ENCODE measurements at regions not wholly inside any gene's neighbourhood (a gene's known extent, or its start where the extent isn't known, plus 50 kb on each side); places are given as distances from the start of the nearest gene placed in this dataset. TPM values are rescaled to one million over a fixed set of nuclear protein-coding genes. Genes with fewer than 3 reads are reported as not detected.
"Not testable (repeated sequence)": the region's sequence is repeated elsewhere in the genome, so short reads cannot be mapped to it uniquely, and the experiment has no call there.

DNA sequence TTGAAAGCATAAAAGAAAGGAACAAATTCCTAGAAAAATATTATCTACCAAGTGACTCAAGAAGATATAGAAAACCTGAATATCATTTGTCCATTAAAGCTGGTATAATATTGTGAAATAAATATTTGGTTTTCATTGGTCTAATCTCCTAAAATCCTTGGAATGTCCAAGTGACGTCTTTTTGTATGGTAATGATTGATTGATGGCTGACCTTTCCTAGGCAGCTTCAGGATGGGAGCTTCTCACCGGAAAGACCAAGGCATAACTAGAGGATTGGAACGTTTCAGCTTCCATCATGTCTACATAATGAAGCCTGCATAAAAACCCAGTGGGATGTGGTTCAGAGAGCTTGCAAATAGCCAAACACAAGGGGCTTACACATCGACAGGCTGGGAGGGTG, 57.6 kb upstream of the MAN1A1 start:
- H3K9me3 Mint-ChIP-seq (ENCODE audit: low read depth, unreplicated experiment): peaks cover 6% of the 10 kb centered on the region
- TF ChIP-seq, protein P1, sequence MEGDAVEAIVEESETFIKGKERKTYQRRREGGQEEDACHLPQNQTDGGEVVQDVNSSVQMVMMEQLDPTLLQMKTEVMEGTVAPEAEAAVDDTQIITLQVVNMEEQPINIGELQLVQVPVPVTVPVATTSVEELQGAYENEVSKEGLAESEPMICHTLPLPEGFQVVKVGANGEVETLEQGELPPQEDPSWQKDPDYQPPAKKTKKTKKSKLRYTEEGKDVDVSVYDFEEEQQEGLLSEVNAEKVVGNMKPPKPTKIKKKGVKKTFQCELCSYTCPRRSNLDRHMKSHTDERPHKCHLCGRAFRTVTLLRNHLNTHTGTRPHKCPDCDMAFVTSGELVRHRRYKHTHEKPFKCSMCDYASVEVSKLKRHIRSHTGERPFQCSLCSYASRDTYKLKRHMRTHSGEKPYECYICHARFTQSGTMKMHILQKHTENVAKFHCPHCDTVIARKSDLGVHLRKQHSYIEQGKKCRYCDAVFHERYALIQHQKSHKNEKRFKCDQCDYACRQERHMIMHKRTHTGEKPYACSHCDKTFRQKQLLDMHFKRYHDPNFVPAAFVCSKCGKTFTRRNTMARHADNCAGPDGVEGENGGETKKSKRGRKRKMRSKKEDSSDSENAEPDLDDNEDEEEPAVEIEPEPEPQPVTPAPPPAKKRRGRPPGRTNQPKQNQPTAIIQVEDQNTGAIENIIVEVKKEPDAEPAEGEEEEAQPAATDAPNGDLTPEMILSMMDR (IDR thresholded peaks at IDR 0.05; ENCODE audit: unreplicated experiment): no peak
- no TSS peak for BruUV-seq (replicated peaks)
- H3K4me3 Mint-ChIP-seq (ENCODE audit: low read depth, unreplicated experiment): no peak overlapping the region
- intact Hi-C loops (cut with micrococcal nuclease; ENCODE audit: unreplicated experiment): no loop called here
- CTCF ChIA-PET: no interaction called here
- H3K4me1 Mint-ChIP-seq (ENCODE audit: low read depth, unreplicated experiment): no peaks in the 10 kb centered on the region
- H3K27me3 Mint-ChIP-seq (ENCODE audit: unreplicated experiment): no peaks in the 10 kb centered on the region
- H3K36me3 Mint-ChIP-seq (ENCODE audit: insufficient read depth, unreplicated experiment): no peaks in the 10 kb centered on the region
- no peak for DNase-seq
- H3K27ac Mint-ChIP-seq (ENCODE audit: unreplicated experiment): no peak overlapping the region

DNA sequence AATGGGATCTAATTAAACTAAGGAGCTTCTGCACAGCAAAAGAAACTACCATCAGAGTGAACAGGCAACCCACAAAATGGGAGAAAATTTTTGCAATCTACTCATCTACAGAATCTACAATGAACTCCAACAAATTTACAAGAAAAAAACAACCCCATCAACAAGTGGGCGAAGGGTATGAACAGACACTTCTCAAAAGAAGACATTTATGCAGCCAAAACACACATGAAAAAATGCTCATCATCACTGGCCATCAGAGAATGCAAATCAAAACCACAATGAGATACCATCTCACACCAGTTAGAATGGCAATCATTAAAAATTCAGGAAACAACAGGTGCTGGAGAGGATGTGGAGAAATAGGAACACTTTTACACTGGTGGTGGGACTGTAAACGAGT, 55.6 kb upstream of the MAN1A1 start:
- BruUV-seq (replicated peaks); H3K27me3 Mint-ChIP-seq (ENCODE audit: unreplicated experiment); H3K4me3 Mint-ChIP-seq (ENCODE audit: low read depth, unreplicated experiment); H3K9me3 Mint-ChIP-seq (ENCODE audit: low read depth, unreplicated experiment); H3K4me1 Mint-ChIP-seq (ENCODE audit: low read depth, unreplicated experiment); H3K36me3 Mint-ChIP-seq (ENCODE audit: insufficient read depth, unreplicated experiment); CTCF ChIA-PET; H3K27ac Mint-ChIP-seq (ENCODE audit: unreplicated experiment); intact Hi-C loops (cut with micrococcal nuclease; ENCODE audit: unreplicated experiment); DNase-seq: not testable (repeated sequence)

Small RNAs in the stretch of these regions (microRNA-seq; reads per million reads assigned to microRNA genes)
- not detected for gene MIR3144

Data from Calu3 (cell line).